GM12878 (cell line): ENCODE measurements at regions not wholly inside any gene's neighbourhood (a gene's known extent, or its start where the extent isn't known, plus 50 kb on each side); places are given as distances from the start of the nearest gene placed in this dataset.

ENCODE experiments used
- ATAC-seq: fragments of 200-7000 bp; cut with Tn5 transposase; 3 replicates; pipeline ENCODE4 v1.9.1; 2020; ENCODE audit warnings: mild to moderate bottlenecking, moderate library complexity
- BruUV-seq: library from RNA; stranded (reverse); fragments of 400-500 nt; replicated peaks from 2 replicates; lab custom pipeline; 2021; lab: Mats Ljungman, UMichigan
- CTCF ChIA-PET: fragments of 300-600 bp; sonication (Branson Sonifier 250); formaldehyde crosslinking; extraction: SDS; loops from one replicate; lab custom pipeline; 2021; ENCODE audit warnings: inconsistent platforms; lab: Yijun Ruan, JAX
- POLR2A ChIA-PET: fragments of 350-600 bp; formaldehyde crosslinking; extraction: SDS; loops from one replicate; lab custom pipeline; 2021; ENCODE audit warnings: inconsistent platforms; lab: Charles Lee
- RAD21 ChIA-PET: fragments of 300-600 bp; sonication (Branson Sonifier 250); formaldehyde crosslinking; loops from one replicate; lab custom pipeline; 2023; ENCODE audit warnings: antibody characterized with exemption; ENCODE audit not compliant: unreplicated experiment; lab: Charles Lee
- SMC1A ChIA-PET: fragments of 300-600 bp; sonication (Branson Sonifier 250); formaldehyde crosslinking; loops from one replicate; lab custom pipeline; 2023; ENCODE audit not compliant: unreplicated experiment, uncharacterized antibody; lab: Charles Lee
- DNase-seq: peaks from one replicate; pipeline ENCODE4 v3.0.0-alpha.2; 2011; ENCODE audit warnings: low read depth, low spot score
- FAIRE-seq: peaks from 3 replicates; lab custom pipeline; 2011; peaks lifted over from hg19 to GRCh38; lab: Jason Lieb, UNC
- H2AFZ ChIP-seq: 2 replicates; pipeline ENCODE4 v1.6.0; 2011; ENCODE audit warnings: low read depth, low read length, control low read depth; ENCODE audit not compliant: control insufficient read depth
- H3K27ac ChIP-seq: 2 replicates; pipeline ENCODE4 v1.5.1; 2011; ENCODE audit warnings: control low read depth; ENCODE audit not compliant: control insufficient read depth, insufficient read depth
- H3K27me3 ChIP-seq, 2 experiments: replicated peaks in 1 of 2; 2 replicates each; pipeline versions ENCODE4 v1.6.0 to v1.6.1; 2011; ENCODE audit warnings: low read length in 1 of 2; ENCODE audit not compliant: control insufficient read depth in 2 of 2, insufficient read depth in 2 of 2
- H3K36me3 ChIP-seq, 2 experiments: 2 replicates each; pipeline ENCODE4 v1.5.1; 2011; ENCODE audit warnings: low read length in 1 of 2; ENCODE audit not compliant: control insufficient read depth in 2 of 2, insufficient read depth in 2 of 2
- H3K4me1 ChIP-seq: 2 replicates; pipeline ENCODE4 v1.6.1; 2011; ENCODE audit warnings: mild to moderate bottlenecking, low read length, moderate library complexity, mixed read lengths; ENCODE audit not compliant: control insufficient read depth, insufficient read depth
- H3K4me2 ChIP-seq: 2 replicates; pipeline ENCODE4 v1.6.0; 2011; ENCODE audit warnings: control low read depth; ENCODE audit not compliant: control insufficient read depth, insufficient read depth
- H3K4me3 ChIP-seq: fragments of 200-600 bp; sonication (generic); 2 replicates; pipeline ENCODE4 v1.5.1; 2016
- H3K79me2 ChIP-seq: 2 replicates; pipeline ENCODE4 v1.6.0; 2011; ENCODE audit warnings: low read length; ENCODE audit not compliant: control insufficient read depth, insufficient read depth
- H3K9ac ChIP-seq: 2 replicates; pipeline ENCODE4 v1.8.0; 2011; ENCODE audit warnings: low read length, control low read depth, mixed read lengths; ENCODE audit not compliant: control insufficient read depth, insufficient read depth
- H3K9me3 ChIP-seq: replicated peaks from 3 replicates; pipeline ENCODE4 v1.5.1; 2011; ENCODE audit warnings: mild to moderate bottlenecking, low read length; ENCODE audit not compliant: control insufficient read depth, insufficient read depth
- H4K20me1 ChIP-seq: 2 replicates; pipeline ENCODE4 v1.6.0; 2011; ENCODE audit not compliant: control insufficient read depth, insufficient read depth
- BCL11A ChIP-seq: IDR thresholded peaks from 2 replicates; pipeline ENCODE4 v1.6.1; 2011; ENCODE audit warnings: low read depth, low read length
- BCL3 ChIP-seq: IDR thresholded peaks from 2 replicates; pipeline ENCODE4 v1.6.1; 2011; ENCODE audit warnings: borderline replicate concordance, low read depth, mild to moderate bottlenecking, moderate library complexity, low read length; ENCODE audit not compliant: insufficient read depth, poor library complexity, severe bottlenecking
- BHLHE40 ChIP-seq, 2 experiments: fragments of 450-650 bp in 1 of 2; IDR thresholded peaks; 2 replicates each; pipeline ENCODE4 v1.6.1; 2011 to 2017; ENCODE audit warnings: low read depth in 2 of 2, borderline replicate concordance in 1 of 2, improper control_type of control experiment in 1 of 2, low read length in 1 of 2, mild to moderate bottlenecking in 1 of 2
- EED ChIP-seq: sonication (generic); IDR thresholded peaks from 2 replicates; pipeline ENCODE4 v1.6.1; 2016; ENCODE audit warnings: antibody characterized with exemption, low read depth
- IKZF1 ChIP-seq: fragments of 450-650 bp; conservative IDR thresholded peaks from 2 replicates; pipeline ENCODE4 v1.6.1; 2017; ENCODE audit warnings: antibody characterized with exemption, mild to moderate bottlenecking
- IKZF2 ChIP-seq, 2 experiments: fragments of 450-650 bp; IDR thresholded peaks; 2 replicates each; pipeline ENCODE4 v1.6.1; 2017; ENCODE audit warnings: mild to moderate bottlenecking in 2 of 2, moderate library complexity in 2 of 2
- MEF2A ChIP-seq: IDR thresholded peaks from 2 replicates; pipeline ENCODE4 v1.6.1; 2011; ENCODE audit warnings: low read depth, mild to moderate bottlenecking, low read length, moderate library complexity; ENCODE audit not compliant: insufficient read depth
- PKNOX1 ChIP-seq: fragments of 450-650 bp; IDR thresholded peaks from 2 replicates; pipeline ENCODE4 v1.6.1; 2016; ENCODE audit warnings: mild to moderate bottlenecking
- RAD21 ChIP-seq: IDR thresholded peaks from 2 replicates; pipeline ENCODE4 v1.6.1; 2011; ENCODE audit warnings: mild to moderate bottlenecking, low read depth, low read length, moderate library complexity; ENCODE audit not compliant: insufficient read depth
- RUNX3 ChIP-seq: IDR thresholded peaks from 2 replicates; pipeline ENCODE4 v1.6.1; 2012; ENCODE audit warnings: low read length, inconsistent platforms
- ZBED1 ChIP-seq: IDR thresholded peaks from 2 replicates; pipeline ENCODE4 v1.6.1; 2016; ENCODE audit warnings: borderline replicate concordance
- ZBTB4 ChIP-seq: fragments of 450-650 bp; formaldehyde crosslinking; IDR thresholded peaks from 2 replicates; pipeline ENCODE4 v1.4.0; 2022; ENCODE audit warnings: mild to moderate bottlenecking, moderate library complexity
- WGBS: methylation state at CpG from one replicate; pipeline ENCODE4 v1.1.6; 2016; ENCODE audit warnings: low lambda C conversion rate; ENCODE audit not compliant: insufficient replicate concordance, insufficient coverage; ENCODE audit errors: missing lambda C conversion rate; 5-methylcytosine and 5-hydroxymethylcytosine counted together
- in situ Hi-C: fragments of 300-500 bp; cut with MboI; formaldehyde crosslinking; loops from 9 replicates; pipeline ENCODE4 v1.14.3; 2018; ENCODE audit warnings: mixed read lengths
- intact Hi-C: fragments of 100-400 bp; cut with micrococcal nuclease; formaldehyde crosslinking; loops from one replicate; pipeline ENCODE4 v1.14.2; 2022; ENCODE audit not compliant: unreplicated experiment

- no peaks in the 10 kb centered on the region for H3K79me2 ChIP-seq
- H3K4me1 ChIP-seq: peaks cover 9% of the 10 kb centered on the region
- H3K9me3 ChIP-seq: peaks cover 5% of the 10 kb centered on the region; the same call in 2 of the 3 replicates
- no peak for FAIRE-seq
- no peak overlapping the region for H2AFZ ChIP-seq
- ATAC-seq: peak; percentile 88
- POLR2A ChIA-PET: interaction anchor here (0.8 to 1.0 kb wide), 2 partner anchors 16 to 55 kb away, joined by 3 to 5 read pairs; no protein-coding TSS in a partner anchor
- in situ Hi-C loops: no loop called here
- no peak for DNase-seq
- H3K4me3 ChIP-seq: no peak overlapping the region
- no peak for TF ChIP-seq PKNOX1
- peak; percentile 56 for TF ChIP-seq IKZF1
- TF ChIP-seq RUNX3: peak; percentile 75
- peak; percentile 62 for TF ChIP-seq EED
- no peak for TF ChIP-seq MEF2A
- TF ChIP-seq BHLHE40 (IDR thresholded peaks at IDR 0.05; ENCODE audit: borderline replicate concordance in 1 of 2, low read depth in 2 of 2, low read length in 1 of 2): peak in 1 of 2 experiments; percentile 56; a peak in 2 of 4 replicates
- TF ChIP-seq IKZF2 (IDR thresholded peaks at IDR 0.05): peak; percentile 47 to 57; a peak in 2 of 4 replicates
- TF ChIP-seq RAD21: 0 out of 2 replicates have a peak, but pooled peaks have one; percentile 14
- TF ChIP-seq BCL11A: peak; percentile 24; the same call in 1 of the 2 replicates
- peak; percentile 69 for TF ChIP-seq BCL3
- no peak for TF ChIP-seq ZBTB4
- peak; percentile 54; the same call in 1 of the 2 replicates for TF ChIP-seq ZBED1
- WGBS: 20% methylated on average over 6 of the region's 6 CpGs
- 0 out of 2 replicates have a peak overlapping the region, but pooled peaks have one; percentile 17 for H3K4me2 ChIP-seq
- RAD21 ChIA-PET: interaction anchor here (0.8 to 2.5 kb wide), 9 partner anchors 10 to 151 kb away, joined by 3 to 9 read pairs (median 4); no protein-coding TSS in a partner anchor
- no peaks in the 10 kb centered on the region for H3K36me3 ChIP-seq
- H3K27ac ChIP-seq: no peak overlapping the region
- no TSS peak for BruUV-seq
- CTCF ChIA-PET: interaction anchor here (0.8 kb wide), 1 partner anchor 20 kb away, joined by 3 read pairs; no protein-coding TSS in a partner anchor
- no peaks in the 10 kb centered on the region for H3K27me3 ChIP-seq
- SMC1A ChIA-PET: interaction anchor here (0.9 to 2.3 kb wide), 10 partner anchors 9 to 177 kb away, joined by 3 to 17 read pairs (median 3); no protein-coding TSS in a partner anchor
- H3K9ac ChIP-seq: no peak overlapping the region
- intact Hi-C loops: no loop called here
- H4K20me1 ChIP-seq: no peaks in the 10 kb centered on the region
Observed at GRCh38 chr2:8368463-8368862, 313.4 kb upstream of the ID2 start.
